H1 (cell line): ENCODE measurements at regions not wholly inside any gene's neighbourhood (a gene's known extent, or its start where the extent isn't known, plus 50 kb on each side); places are given as distances from the start of the nearest gene placed in this dataset.

Experiments
- CTCF ChIA-PET: fragments of 300-600 bp; sonication (Branson Sonifier 250); formaldehyde crosslinking; loops from one replicate; lab custom pipeline; 2021; ENCODE audit not compliant: partially characterized antibody; lab: Charles Lee
- POLR2A ChIA-PET: fragments of 300-600 bp; sonication (Branson Sonifier 250); formaldehyde crosslinking; loops from one replicate; lab custom pipeline; 2021; ENCODE audit warnings: inconsistent platforms; ENCODE audit not compliant: partially characterized antibody; lab: Charles Lee
- DNase-seq, 2 experiments: peaks; one replicate each; pipeline versions ENCODE4 v3.0.0 to v3.0.0-alpha.2; 2010 to 2022; ENCODE audit warnings: low spot score in 2 of 2, low read depth in 1 of 2, mixed read lengths in 1 of 2
- FAIRE-seq: peaks from 2 replicates; lab custom pipeline; 2011; peaks lifted over from hg19 to GRCh38; lab: Jason Lieb, UNC
- H2AFZ ChIP-seq: 2 replicates; pipeline ENCODE4 v1.8.1; 2012; ENCODE audit warnings: low read length, inconsistent platforms
- H2AK5ac ChIP-seq: 2 replicates; pipeline ENCODE4 v1.6.1; 2013; ENCODE audit warnings: low read depth, low read length
- H2BK120ac ChIP-seq: replicated peaks from 2 replicates; pipeline ENCODE3; 2013; ENCODE audit warnings: low read depth, low read length, inconsistent platforms
- H2BK12ac ChIP-seq: 2 replicates; pipeline ENCODE4 v1.6.1; 2013; ENCODE audit warnings: low read depth, low read length
- H2BK15ac ChIP-seq: 2 replicates; pipeline ENCODE4 v1.6.1; 2013; ENCODE audit warnings: low read length
- H2BK20ac ChIP-seq: 2 replicates; pipeline ENCODE4 v1.6.1; 2013; ENCODE audit warnings: low read length
- H2BK5ac ChIP-seq: 2 replicates; pipeline ENCODE4 v1.6.1; 2013; ENCODE audit warnings: low read depth, low read length
- H3K14ac ChIP-seq: 2 replicates; pipeline ENCODE4 v1.6.1; 2013; ENCODE audit warnings: inconsistent platforms; ENCODE audit not compliant: insufficient read length
- H3K18ac ChIP-seq: 2 replicates; pipeline ENCODE4 v1.6.1; 2013; ENCODE audit warnings: low read length; ENCODE audit errors: extremely low read depth
- H3K23ac ChIP-seq: 2 replicates; pipeline ENCODE4 v1.6.1; 2013; ENCODE audit warnings: inconsistent platforms; ENCODE audit not compliant: insufficient read length
- H3K23me2 ChIP-seq: 2 replicates; pipeline ENCODE4 v1.6.1; 2013; ENCODE audit warnings: low read depth, low read length
- H3K27ac ChIP-seq: 2 replicates; pipeline ENCODE4 v1.6.1; 2011; ENCODE audit warnings: low read depth, low read length, inconsistent platforms
- H3K27me3 ChIP-seq, 4 experiments: replicated peaks in 1 of 4; 1 replicate in 1 of 4; 2 replicates in 3 of 4; pipeline versions ENCODE4 v1.6.1 to v1.8.1; 2011 to 2013; ENCODE audit warnings: low read length in 3 of 4, mild to moderate bottlenecking in 3 of 4, inconsistent platforms in 2 of 4, mixed read lengths in 2 of 4, moderate library complexity in 1 of 4; ENCODE audit not compliant: control insufficient read depth in 3 of 4, insufficient read depth in 3 of 4; ENCODE audit errors: extremely low read depth in 1 of 4
- H3K36me3 ChIP-seq, 4 experiments: 2 replicates each; pipeline versions ENCODE4 v1.6.1 to v1.8.1; 2011 to 2013; ENCODE audit warnings: mild to moderate bottlenecking in 4 of 4, low read length in 3 of 4, moderate library complexity in 2 of 4, control low read depth in 1 of 4, inconsistent platforms in 1 of 4; ENCODE audit not compliant: insufficient read depth in 4 of 4, control insufficient read depth in 2 of 4
- H3K4ac ChIP-seq: replicated peaks from 2 replicates; pipeline ENCODE3; 2013; ENCODE audit warnings: low read length, low read depth, mixed read lengths, inconsistent platforms; ENCODE audit not compliant: insufficient read length
- H3K4me1 ChIP-seq, 4 experiments: replicated peaks in 1 of 4; 1 replicate in 1 of 4; 2 replicates in 3 of 4; pipeline versions ENCODE4 v1.6.1 to v1.8.1; 2011 to 2013; ENCODE audit warnings: low read length in 3 of 4, inconsistent platforms in 2 of 4, mixed read lengths in 1 of 4; ENCODE audit not compliant: insufficient read depth in 4 of 4, control insufficient read depth in 3 of 4
- H3K4me2 ChIP-seq, 2 experiments: 2 replicates each; pipeline versions ENCODE4 v1.6.1 to v1.8.1; 2011 to 2013; ENCODE audit warnings: low read depth in 2 of 2, low read length in 2 of 2, control low read depth in 1 of 2, inconsistent platforms in 1 of 2, mild to moderate bottlenecking in 1 of 2; ENCODE audit not compliant: insufficient read depth in 1 of 2
- H3K4me3 ChIP-seq, 4 experiments: fragments of 200-600, 300-600 bp in 1 of 4; sonication (generic), shearing (Covaris generic), sonication (Bioruptor Twin) in 1 of 4; 2 replicates each; pipeline versions ENCODE4 v1.5.1 to v1.8.1; 2011 to 2016; ENCODE audit warnings: low read length in 4 of 4, low read depth in 3 of 4, control low read depth in 2 of 4, inconsistent platforms in 2 of 4, mild to moderate bottlenecking in 2 of 4, mixed read lengths in 1 of 4, moderate library complexity in 1 of 4; ENCODE audit not compliant: insufficient read depth in 2 of 4; ENCODE audit errors: extremely low read depth in 1 of 4
- H3K56ac ChIP-seq: replicated peaks from 2 replicates; pipeline ENCODE3; 2013; ENCODE audit warnings: low read depth, mild to moderate bottlenecking, mixed read lengths, low read length, inconsistent platforms; ENCODE audit not compliant: insufficient read length
- H3K79me1 ChIP-seq: 2 replicates; pipeline ENCODE4 v1.6.1; 2013; ENCODE audit warnings: low read depth, low read length, control low read depth
- H3K79me2 ChIP-seq, 2 experiments: 2 replicates each; pipeline versions ENCODE4 v1.6.1 to v1.8.1; 2012 to 2013; ENCODE audit warnings: low read length in 2 of 2, mild to moderate bottlenecking in 2 of 2, inconsistent platforms in 1 of 2; ENCODE audit not compliant: insufficient read depth in 2 of 2, control insufficient read depth in 1 of 2
- H3K9ac ChIP-seq, 4 experiments: replicated peaks in 1 of 4; 1 replicate in 1 of 4; 2 replicates in 3 of 4; pipeline versions ENCODE4 v1.6.1 to v1.8.1; 2011 to 2013; ENCODE audit warnings: low read depth in 3 of 4, low read length in 3 of 4, control low read depth in 2 of 4, mild to moderate bottlenecking in 2 of 4, moderate library complexity in 2 of 4, inconsistent platforms in 1 of 4; ENCODE audit errors: extremely low read depth in 1 of 4
- H3K9me3 ChIP-seq, 2 experiments: 2 replicates each; pipeline versions ENCODE4 v1.6.1 to v1.8.1; 2012 to 2013; ENCODE audit warnings: mild to moderate bottlenecking in 2 of 2, moderate library complexity in 2 of 2, control low read depth in 1 of 2, inconsistent platforms in 1 of 2, low read depth in 1 of 2, low read length in 1 of 2, mixed read lengths in 1 of 2; ENCODE audit not compliant: insufficient read depth in 2 of 2
- H4K20me1 ChIP-seq, 2 experiments: replicated peaks in 1 of 2; 2 replicates each; pipeline versions ENCODE3 to v1.8.1; 2011 to 2013; ENCODE audit warnings: inconsistent platforms in 2 of 2, low read length in 2 of 2, mild to moderate bottlenecking in 1 of 2; ENCODE audit not compliant: insufficient read depth in 2 of 2, control insufficient read depth in 1 of 2
- H4K5ac ChIP-seq: 2 replicates; pipeline ENCODE4 v1.6.1; 2013; ENCODE audit warnings: low read length, low read depth, mixed read lengths, inconsistent platforms; ENCODE audit not compliant: insufficient read length
- H4K8ac ChIP-seq: 2 replicates; pipeline ENCODE4 v1.8.0; 2013; ENCODE audit warnings: mild to moderate bottlenecking, moderate library complexity, low read length, inconsistent platforms; ENCODE audit not compliant: insufficient read depth; ENCODE audit errors: extremely low read depth
- H4K91ac ChIP-seq: replicated peaks from 2 replicates; pipeline ENCODE3; 2013; ENCODE audit warnings: low read length, mixed read lengths, inconsistent platforms; ENCODE audit not compliant: insufficient read length
- NRF1 ChIP-seq: IDR thresholded peaks from 2 replicates; pipeline ENCODE4 v1.6.1; 2011; ENCODE audit warnings: mild to moderate bottlenecking, low read depth, low read length, improper control_type of control experiment
- SAP30 ChIP-seq: fragments of 300-600 bp; sonication (generic); IDR thresholded peaks from 2 replicates; pipeline ENCODE4 v1.7.1; 2012; ENCODE audit warnings: low read length, moderate library complexity, mild to moderate bottlenecking, inconsistent platforms; ENCODE audit not compliant: insufficient read depth, insufficient replicate concordance
- WGBS, 2 experiments: shearing (Covaris generic) in 1 of 2; methylation state at CpG; one replicate each; pipeline versions ENCODE4 v1.1.6 to v1.1.7; 2013 to 2015; ENCODE audit warnings: low lambda C conversion rate in 2 of 2, mixed read lengths in 2 of 2, inconsistent platforms in 1 of 2, low coverage in 1 of 2, missing lambda C conversion rate in 1 of 2; ENCODE audit not compliant: insufficient replicate concordance in 2 of 2, insufficient coverage in 1 of 2, insufficient read length in 1 of 2; ENCODE audit errors: extremely low coverage in 1 of 2, missing lambda C conversion rate in 1 of 2; 5-methylcytosine and 5-hydroxymethylcytosine counted together

DNA sequence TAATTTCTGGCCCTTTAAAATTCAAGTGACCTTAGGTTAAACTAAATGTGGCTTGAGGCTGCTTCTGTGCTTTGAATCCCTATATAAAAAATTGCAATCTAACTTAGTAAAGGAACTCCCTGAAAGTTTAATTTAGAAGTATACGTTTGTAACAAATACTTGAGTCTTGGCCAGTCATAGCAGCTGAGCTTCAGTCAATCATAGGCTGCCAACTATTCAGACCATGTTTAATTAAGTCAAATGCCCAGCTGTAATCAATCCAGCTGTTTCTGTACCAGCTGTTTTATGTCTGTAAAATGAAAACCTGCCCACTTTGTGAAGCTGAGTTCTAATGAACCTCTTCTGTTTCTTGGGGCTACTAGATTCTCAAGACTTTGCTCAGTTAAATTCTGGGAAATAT, 760.1 kb downstream of the MAT2B start:
- Histone ChIP-seq H3K56ac (no peak overlapping the region), H3K4me2 (no peak overlapping the region), H4K5ac (no peak overlapping the region), H3K23me2 (no peaks in the 10 kb centered on the region), H2AFZ (no peak overlapping the region), H3K9me3 (no peaks in the 10 kb centered on the region), H3K14ac (no peak overlapping the region), H4K8ac (no peak overlapping the region), H2BK20ac (no peak overlapping the region), H3K36me3 (no peaks in the 10 kb centered on the region), H3K23ac (no peak overlapping the region), H3K18ac (no peak overlapping the region), H2BK120ac (no peak overlapping the region), H3K27me3 (no peaks in the 10 kb centered on the region), H2BK5ac (no peak overlapping the region), H3K4me3 (no peak overlapping the region), H3K4me1 (no peaks in the 10 kb centered on the region), H4K91ac (no peak overlapping the region), H2BK15ac (no peak overlapping the region), H2AK5ac (no peak overlapping the region), H3K4ac (no peak overlapping the region), H2BK12ac (no peak overlapping the region), H3K27ac (no peak overlapping the region), H4K20me1 (no peaks in the 10 kb centered on the region), H3K79me1 (no peaks in the 10 kb centered on the region), H3K9ac (no peak overlapping the region), H3K79me2 (no peaks in the 10 kb centered on the region)
- POLR2A ChIA-PET: no interaction called here
- 100% methylated on average over 1 of the region's 1 CpG; no CpG with 5 or more reads in 1 of the 2 experiments for WGBS, 2 experiments
- DNase-seq (no peak), FAIRE-seq (no peak)
- CTCF ChIA-PET: no interaction called here
- no peak for TF ChIP-seq SAP30
- TF ChIP-seq NRF1: no peak
